ENCODE measurements at regions not wholly inside any gene's neighbourhood (a gene's known extent, or its start where the extent isn't known, plus 50 kb on each side); places are given as distances from the start of the nearest gene placed in this dataset.
"Not testable (repeated sequence)": the region's sequence is repeated elsewhere in the genome, so short reads cannot be mapped to it uniquely, and the experiment has no call there.

GRCh38 chr12:131327521-131328488 lies 374.1 kb downstream of the ADGRD1 start:
- no peaks in the 10 kb centered on the region for H3K36me3 ChIP-seq (ENCODE audit: insufficient read depth, low read length)
- H3K27me3 ChIP-seq (ENCODE audit: control insufficient read depth in 1 of 2, insufficient read depth in 2 of 2, low read length in 2 of 2): no peaks in the 10 kb centered on the region
- Mint-ChIP-seq H3K27ac (no peak overlapping the region), H3K27me3 (peaks cover 10% of the 10 kb centered on the region), H3K9me3 (no peaks in the 10 kb centered on the region), H3K36me3 (ENCODE audit: low read depth) (no peaks in the 10 kb centered on the region), H3K4me3 (no peak overlapping the region), H3K4me1 (ENCODE audit: low read depth) (no peaks in the 10 kb centered on the region)
- no peaks in the 10 kb centered on the region for H3K4me1 ChIP-seq (ENCODE audit: insufficient read depth, low read length)
- intact Hi-C loops (cut with DNase I, micrococcal nuclease): no loop called here
- CTCF ChIA-PET: no interaction called here
- no peak overlapping the region for H3K4me3 ChIP-seq (ENCODE audit: low read length)
- DNase-seq (peak in 1 of 14 experiments; percentile 11), ATAC-seq (ENCODE audit: poor library complexity) (no peak)
- H3K9me3 ChIP-seq (ENCODE audit: control insufficient read depth in 1 of 2, insufficient read depth in 1 of 2, low read length in 2 of 2): no peaks in the 10 kb centered on the region
- TF ChIP-seq CTCF (IDR thresholded peaks at IDR 0.05): no peak
- POLR2A ChIA-PET: no interaction called here
- H3K27ac ChIP-seq (ENCODE audit: low read depth in 1 of 2, low read length in 2 of 2): no peak overlapping the region

GRCh38 chr12:131328861-131329845 lies 375.4 kb downstream of the ADGRD1 start:
- H3K4me1 ChIP-seq (ENCODE audit: insufficient read depth, low read length); H3K4me3 ChIP-seq (ENCODE audit: low read length); H3K27ac ChIP-seq (ENCODE audit: low read depth in 1 of 2, low read length in 2 of 2); H3K27me3 ChIP-seq (ENCODE audit: control insufficient read depth in 1 of 2, insufficient read depth in 2 of 2, low read length in 2 of 2); H3K9me3 ChIP-seq (ENCODE audit: control insufficient read depth in 1 of 2, insufficient read depth in 1 of 2, low read length in 2 of 2); H3K9me3 Mint-ChIP-seq; intact Hi-C loops (cut with DNase I, micrococcal nuclease); H3K4me3 Mint-ChIP-seq; DNase-seq; POLR2A ChIA-PET; ATAC-seq (ENCODE audit: poor library complexity); H3K36me3 Mint-ChIP-seq (ENCODE audit: low read depth); H3K36me3 ChIP-seq (ENCODE audit: insufficient read depth, low read length); H3K4me1 Mint-ChIP-seq (ENCODE audit: low read depth); H3K27ac Mint-ChIP-seq; CTCF ChIA-PET: not testable (repeated sequence)
- H3K27me3 Mint-ChIP-seq: peaks cover 10% of the 10 kb centered on the region

GRCh38 chr12:131330106-131330815 lies 376.6 kb downstream of the ADGRD1 start:
- CTCF ChIA-PET: no interaction called here
- no peaks in the 10 kb centered on the region for H3K27me3 ChIP-seq (ENCODE audit: control insufficient read depth in 1 of 2, insufficient read depth in 2 of 2, low read length in 2 of 2)
- no peaks in the 10 kb centered on the region for H3K36me3 ChIP-seq (ENCODE audit: insufficient read depth, low read length)
- H3K4me1 ChIP-seq (ENCODE audit: insufficient read depth, low read length): no peaks in the 10 kb centered on the region
- no peak for ATAC-seq (ENCODE audit: poor library complexity)
- Mint-ChIP-seq H3K27ac (no peak overlapping the region), H3K36me3 (ENCODE audit: low read depth) (no peaks in the 10 kb centered on the region), H3K4me1 (ENCODE audit: low read depth) (no peaks in the 10 kb centered on the region), H3K27me3 (peaks cover 10% of the 10 kb centered on the region), H3K9me3 (no peaks in the 10 kb centered on the region), H3K4me3 (no peak overlapping the region)
- H3K9me3 ChIP-seq (ENCODE audit: control insufficient read depth in 1 of 2, insufficient read depth in 1 of 2, low read length in 2 of 2): no peaks in the 10 kb centered on the region
- POLR2A ChIA-PET: no interaction called here
- no peak overlapping the region for H3K27ac ChIP-seq (ENCODE audit: low read depth in 1 of 2, low read length in 2 of 2)
- TF ChIP-seq CTCF (IDR thresholded peaks at IDR 0.05): no peak
- intact Hi-C loops (cut with DNase I, micrococcal nuclease): no loop called here
- no peak for DNase-seq
- no peak overlapping the region for H3K4me3 ChIP-seq (ENCODE audit: low read length)
